ENCODE measurements at regions not wholly inside any gene's neighbourhood (a gene's known extent, or its start where the extent isn't known, plus 50 kb on each side); places are given as distances from the start of the nearest gene placed in this dataset.

GRCh38 chr1:5661196-5662085, 330.8 kb downstream of the NPHP4 start:
- Mint-ChIP-seq H3K36me3 (no peaks in the 10 kb centered on the region), H3K27me3 (ENCODE audit: insufficient read depth, low read depth) (peaks cover 2% of the 10 kb centered on the region), H3K9me3 (peaks cover 2% of the 10 kb centered on the region), H3K4me3 (no peak overlapping the region), H3K27ac (no peak overlapping the region), H3K4me1 (peaks cover 9% of the 10 kb centered on the region)
- Histone ChIP-seq H3K79me2 (ENCODE audit: low read depth) (no peaks in the 10 kb centered on the region), H3K9me3 (ENCODE audit: low read depth) (no peaks in the 10 kb centered on the region), H3K9ac (no peak overlapping the region), H3F3A (ENCODE audit: low read depth) (no peaks in the 10 kb centered on the region), H3K4me3 (no peak overlapping the region), H3K4me1 (no peaks in the 10 kb centered on the region), H2AFZ (replicated peaks) (no peak overlapping the region), H3K27ac (no peak overlapping the region), H3K36me3 (no peaks in the 10 kb centered on the region), H3K27me3 (no peaks in the 10 kb centered on the region), H3K4me2 (no peak overlapping the region), H4K20me1 (ENCODE audit: low read depth) (no peaks in the 10 kb centered on the region)
- no peak for DNase-seq (ENCODE audit: low spot score)
- TF ChIP-seq EZH2 (IDR thresholded peaks at IDR 0.05) (no peak), EZH2phosphoT487 (IDR thresholded peaks at IDR 0.05) (no peak), CTCF (IDR thresholded peaks at IDR 0.05) (no peak)

GRCh38 chr1:5660141-5660935, 331.9 kb downstream of the NPHP4 start:
- Mint-ChIP-seq H3K9me3 (peaks cover 2% of the 10 kb centered on the region), H3K4me3 (no peak overlapping the region), H3K27me3 (ENCODE audit: insufficient read depth, low read depth) (peaks cover 5% of the 10 kb centered on the region), H3K36me3 (no peaks in the 10 kb centered on the region), H3K27ac (peak overlapping the region; percentile 29), H3K4me1 (peaks cover 9% of the 10 kb centered on the region)
- H3K4me3 ChIP-seq: no peak overlapping the region
- H3K27me3 ChIP-seq: no peaks in the 10 kb centered on the region
- H2AFZ ChIP-seq (replicated peaks): no peak overlapping the region
- H3K9ac ChIP-seq: no peak overlapping the region
- H3K9me3 ChIP-seq (ENCODE audit: low read depth): no peaks in the 10 kb centered on the region
- no peaks in the 10 kb centered on the region for H4K20me1 ChIP-seq (ENCODE audit: low read depth)
- H3F3A ChIP-seq (ENCODE audit: low read depth): no peaks in the 10 kb centered on the region
- no peak overlapping the region for H3K27ac ChIP-seq
- no peak overlapping the region for H3K4me2 ChIP-seq
- no peak for TF ChIP-seq EZH2 (IDR thresholded peaks at IDR 0.05)
- TF ChIP-seq CTCF (IDR thresholded peaks at IDR 0.05): no peak
- TF ChIP-seq EZH2phosphoT487 (IDR thresholded peaks at IDR 0.05): no peak
- no peaks in the 10 kb centered on the region for H3K79me2 ChIP-seq (ENCODE audit: low read depth)
- H3K36me3 ChIP-seq: no peaks in the 10 kb centered on the region
- no peaks in the 10 kb centered on the region for H3K4me1 ChIP-seq
- DNase-seq (ENCODE audit: low spot score): no peak

GRCh38 chr1:5659606-5660005, 332.6 kb downstream of the NPHP4 start:
- Histone ChIP-seq H3K4me3 (no peak overlapping the region), H3K9ac (no peak overlapping the region), H3K27ac (no peak overlapping the region), H3K79me2 (ENCODE audit: low read depth) (no peaks in the 10 kb centered on the region), H2AFZ (replicated peaks) (no peak overlapping the region), H3K4me1 (no peaks in the 10 kb centered on the region), H3K9me3 (ENCODE audit: low read depth) (no peaks in the 10 kb centered on the region), H3K36me3 (no peaks in the 10 kb centered on the region), H3K27me3 (no peaks in the 10 kb centered on the region), H4K20me1 (ENCODE audit: low read depth) (no peaks in the 10 kb centered on the region), H3F3A (ENCODE audit: low read depth) (no peaks in the 10 kb centered on the region), H3K4me2 (no peak overlapping the region)
- Mint-ChIP-seq H3K9me3 (peaks cover 2% of the 10 kb centered on the region), H3K36me3 (no peaks in the 10 kb centered on the region), H3K4me3 (no peak overlapping the region), H3K27ac (no peak overlapping the region), H3K27me3 (ENCODE audit: insufficient read depth, low read depth) (peaks cover 5% of the 10 kb centered on the region), H3K4me1 (peaks cover 9% of the 10 kb centered on the region)
- DNase-seq (ENCODE audit: low spot score): no peak
- TF ChIP-seq EZH2phosphoT487 (IDR thresholded peaks at IDR 0.05) (no peak), CTCF (IDR thresholded peaks at IDR 0.05) (no peak), EZH2 (IDR thresholded peaks at IDR 0.05) (no peak)

Measured in neural progenitor cell (in vitro differentiated cells).